NCI-H69 (cell line): ENCODE measurements at regions not wholly inside any gene's neighbourhood (a gene's known extent, or its start where the extent isn't known, plus 50 kb on each side); places are given as distances from the start of the nearest gene placed in this dataset.

Source experiments
- DNase-seq: peaks from one replicate; lab custom pipeline; 2025; lab: John Stamatoyannopoulos, UW

GRCh38 chr15:31752905-31753304 is 277.4 kb upstream of the CHRNA7 start:
- no peak for DNase-seq

- DNase-seq, result peak; percentile 87
Measured at GRCh38 chr15:31758126-31758525, 272.2 kb upstream of the CHRNA7 start.

- no peak for DNase-seq
Measured at GRCh38 chr15:31768055-31768454, 262.3 kb upstream of the CHRNA7 start.

- no peak for DNase-seq
Measured at GRCh38 chr15:31774045-31774444, 256.3 kb upstream of the CHRNA7 start.

- no peak for DNase-seq
Measured at GRCh38 chr15:31776039-31776438, 254.3 kb upstream of the CHRNA7 start.

GRCh38 chr15:31781261-31781660 is 249.1 kb upstream of the CHRNA7 start:
- DNase-seq, result no peak

- DNase-seq, result no peak
Measured at GRCh38 chr15:31782016-31782783, 248.1 kb upstream of the CHRNA7 start.

GRCh38 chr15:31782951-31783350 is 247.4 kb upstream of the CHRNA7 start:
- no peak for DNase-seq

GRCh38 chr15:31786360-31786759 is 244.0 kb upstream of the CHRNA7 start:
- no peak for DNase-seq

GRCh38 chr15:31788104-31788503 is 242.2 kb upstream of the CHRNA7 start:
- DNase-seq, result no peak

- no peak for DNase-seq
Measured at GRCh38 chr15:31792611-31793199, 237.6 kb upstream of the CHRNA7 start.

- no peak for DNase-seq
Measured at GRCh38 chr15:31799319-31799714, 231.0 kb upstream of the CHRNA7 start.

- DNase-seq, result no peak
Measured at GRCh38 chr15:31799715-31800321, 230.5 kb upstream of the CHRNA7 start.

- no peak for DNase-seq
Measured at GRCh38 chr15:31801152-31801551, 229.2 kb upstream of the CHRNA7 start.

GRCh38 chr15:31802761-31803160 is 227.6 kb upstream of the CHRNA7 start:
- DNase-seq, result no peak

GRCh38 chr15:31803388-31803884 is 226.9 kb upstream of the CHRNA7 start:
- DNase-seq, result no peak

- DNase-seq, result no peak
Measured at GRCh38 chr15:31805090-31805662, 225.1 kb upstream of the CHRNA7 start.

- no peak for DNase-seq
Measured at GRCh38 chr15:31806106-31806505, 224.2 kb upstream of the CHRNA7 start.

GRCh38 chr15:31811641-31812040 is 218.7 kb upstream of the CHRNA7 start:
- DNase-seq, result no peak

- no peak for DNase-seq
Measured at GRCh38 chr15:31814082-31814481, 216.2 kb upstream of the CHRNA7 start.

- DNase-seq, result no peak
Measured at GRCh38 chr15:31815411-31816155, 214.7 kb upstream of the CHRNA7 start.

- no peak for DNase-seq
Measured at GRCh38 chr15:31822463-31822862, 207.9 kb upstream of the CHRNA7 start.
